ENCODE measurements at regions not wholly inside any gene's neighbourhood (a gene's known extent, or its start where the extent isn't known, plus 50 kb on each side); places are given as distances from the start of the nearest gene placed in this dataset.

DNA sequence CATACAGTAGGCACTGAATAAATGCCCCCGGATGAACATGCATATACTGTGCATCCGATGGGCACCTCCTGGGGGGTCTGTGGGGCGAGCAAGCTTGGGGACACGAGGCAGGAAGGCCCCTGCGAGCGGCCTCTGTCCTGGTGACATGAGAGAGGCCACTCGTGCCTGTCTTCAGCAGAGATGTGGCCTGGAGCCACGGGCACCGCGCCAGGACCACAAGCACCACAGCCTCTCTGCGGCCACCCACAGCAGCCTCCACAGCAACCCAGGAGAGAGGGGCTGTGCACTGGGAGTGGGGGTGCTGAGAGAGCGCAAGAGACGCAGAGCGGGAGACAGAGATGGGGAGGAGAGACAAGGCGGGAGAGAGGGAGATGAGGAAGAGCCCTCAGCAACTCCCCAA lies 118.5 kb downstream of the RFLNA start:
- Histone ChIP-seq H4K20me1 (ENCODE audit: low read depth, low read length) (no peaks in the 10 kb centered on the region), H3K9ac (ENCODE audit: low read length) (no peak overlapping the region), H3K79me2 (ENCODE audit: insufficient read depth, low read length) (no peaks in the 10 kb centered on the region), H3K36me3 (ENCODE audit: low read length) (no peaks in the 10 kb centered on the region), H3K9me3 (ENCODE audit: insufficient read depth, low read length) (no peaks in the 10 kb centered on the region), H3F3A (ENCODE audit: insufficient read depth) (no peaks in the 10 kb centered on the region), H2AFZ (ENCODE audit: low read depth, low read length, severe bottlenecking) (no peak overlapping the region), H3K9me2 (replicated peaks; ENCODE audit: insufficient read depth, low read length) (no peaks in the 10 kb centered on the region), H3K27ac (ENCODE audit: low read depth, low read length) (no peak overlapping the region), H3K27me3 (ENCODE audit: low read length) (no peaks in the 10 kb centered on the region), H3K4me2 (ENCODE audit: low read depth, low read length, poor library complexity, severe bottlenecking) (no peak overlapping the region), H3K4me3 (ENCODE audit: insufficient read depth, low read length, poor library complexity, severe bottlenecking) (no peak overlapping the region)
- TF ChIP-seq EZH2phosphoT487 (conservative IDR thresholded peaks at IDR 0.05; ENCODE audit: low read length), result no peak
- TF ChIP-seq, protein P1, sequence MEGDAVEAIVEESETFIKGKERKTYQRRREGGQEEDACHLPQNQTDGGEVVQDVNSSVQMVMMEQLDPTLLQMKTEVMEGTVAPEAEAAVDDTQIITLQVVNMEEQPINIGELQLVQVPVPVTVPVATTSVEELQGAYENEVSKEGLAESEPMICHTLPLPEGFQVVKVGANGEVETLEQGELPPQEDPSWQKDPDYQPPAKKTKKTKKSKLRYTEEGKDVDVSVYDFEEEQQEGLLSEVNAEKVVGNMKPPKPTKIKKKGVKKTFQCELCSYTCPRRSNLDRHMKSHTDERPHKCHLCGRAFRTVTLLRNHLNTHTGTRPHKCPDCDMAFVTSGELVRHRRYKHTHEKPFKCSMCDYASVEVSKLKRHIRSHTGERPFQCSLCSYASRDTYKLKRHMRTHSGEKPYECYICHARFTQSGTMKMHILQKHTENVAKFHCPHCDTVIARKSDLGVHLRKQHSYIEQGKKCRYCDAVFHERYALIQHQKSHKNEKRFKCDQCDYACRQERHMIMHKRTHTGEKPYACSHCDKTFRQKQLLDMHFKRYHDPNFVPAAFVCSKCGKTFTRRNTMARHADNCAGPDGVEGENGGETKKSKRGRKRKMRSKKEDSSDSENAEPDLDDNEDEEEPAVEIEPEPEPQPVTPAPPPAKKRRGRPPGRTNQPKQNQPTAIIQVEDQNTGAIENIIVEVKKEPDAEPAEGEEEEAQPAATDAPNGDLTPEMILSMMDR (IDR thresholded peaks at IDR 0.05; ENCODE audit: insufficient read depth, low read length, poor library complexity, severe bottlenecking), result no peak

DNA sequence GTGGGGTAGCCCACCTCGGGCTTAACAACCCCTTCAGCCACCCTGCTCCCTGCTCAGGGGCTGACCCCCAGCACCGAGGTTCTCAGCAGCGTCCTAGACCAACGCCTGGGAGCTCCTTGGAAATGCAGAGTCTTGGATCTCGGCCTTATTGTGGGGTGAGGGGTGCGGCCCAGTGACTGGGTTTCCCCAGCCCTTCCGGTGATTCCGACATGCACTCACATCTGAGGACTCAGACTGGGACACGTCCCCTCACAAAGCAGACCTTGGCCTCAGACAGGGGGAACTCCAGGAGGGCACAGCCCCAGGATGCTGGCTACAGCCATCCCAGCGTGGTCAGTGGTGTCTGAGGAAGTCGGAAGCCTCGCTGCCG lies 117.7 kb downstream of the RFLNA start:
- Histone ChIP-seq H3K9me2 (replicated peaks; ENCODE audit: insufficient read depth, low read length) (no peaks in the 10 kb centered on the region), H3K4me3 (ENCODE audit: insufficient read depth, low read length, poor library complexity, severe bottlenecking) (no peak overlapping the region), H3K27ac (ENCODE audit: low read depth, low read length) (no peak overlapping the region), H3K79me2 (ENCODE audit: insufficient read depth, low read length) (no peaks in the 10 kb centered on the region), H3K36me3 (ENCODE audit: low read length) (no peaks in the 10 kb centered on the region), H2AFZ (ENCODE audit: low read depth, low read length, severe bottlenecking) (no peak overlapping the region), H3K9ac (ENCODE audit: low read length) (no peak overlapping the region), H3K27me3 (ENCODE audit: low read length) (no peaks in the 10 kb centered on the region), H3K9me3 (ENCODE audit: insufficient read depth, low read length) (no peaks in the 10 kb centered on the region), H4K20me1 (ENCODE audit: low read depth, low read length) (no peaks in the 10 kb centered on the region), H3F3A (ENCODE audit: insufficient read depth) (no peaks in the 10 kb centered on the region), H3K4me2 (ENCODE audit: low read depth, low read length, poor library complexity, severe bottlenecking) (no peak overlapping the region)
- TF ChIP-seq, protein P1 (IDR thresholded peaks at IDR 0.05; ENCODE audit: insufficient read depth, low read length, poor library complexity, severe bottlenecking), result no peak
- no peak for TF ChIP-seq EZH2phosphoT487 (conservative IDR thresholded peaks at IDR 0.05; ENCODE audit: low read length)

DNA sequence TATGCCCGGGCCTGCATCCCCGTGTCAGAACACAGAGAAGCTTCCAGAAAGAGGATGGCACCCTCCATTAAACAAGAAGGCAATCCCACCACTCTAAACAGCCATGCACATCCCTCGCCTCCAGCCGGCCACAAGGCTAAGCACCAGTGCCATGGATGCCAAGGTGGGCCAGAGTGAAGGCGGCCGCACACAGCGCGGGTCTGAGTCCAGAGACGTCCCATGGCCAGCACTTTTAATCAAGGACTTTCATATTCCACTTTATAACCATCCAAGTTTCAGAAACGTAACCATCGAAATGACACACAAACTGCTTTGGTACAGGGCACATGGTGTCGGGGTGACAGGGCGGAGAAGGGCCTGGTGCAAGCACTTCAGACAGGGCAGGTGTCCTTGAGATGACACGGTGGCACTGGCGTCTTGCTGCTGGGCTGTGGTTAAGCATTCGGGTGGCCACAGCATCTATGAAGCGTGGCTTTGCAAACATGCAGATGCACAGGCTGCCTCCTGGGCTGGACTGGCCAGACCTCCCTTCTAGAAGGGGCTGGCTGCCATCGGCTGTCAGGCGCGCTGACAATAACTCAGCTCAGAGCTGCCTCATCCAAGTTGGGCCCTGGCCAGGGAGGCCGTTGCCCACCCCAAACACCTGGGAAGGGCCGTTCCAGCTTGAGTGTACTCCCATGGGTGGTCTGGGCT lies 117.2 kb downstream of the RFLNA start:
- H3K27me3 ChIP-seq (ENCODE audit: low read length), result no peaks in the 10 kb centered on the region
- no peaks in the 10 kb centered on the region for H4K20me1 ChIP-seq (ENCODE audit: low read depth, low read length)
- no peaks in the 10 kb centered on the region for H3K9me2 ChIP-seq (replicated peaks; ENCODE audit: insufficient read depth, low read length)
- TF ChIP-seq EZH2phosphoT487 (conservative IDR thresholded peaks at IDR 0.05; ENCODE audit: low read length), result no peak
- TF ChIP-seq, protein P1 (IDR thresholded peaks at IDR 0.05; ENCODE audit: insufficient read depth, low read length, poor library complexity, severe bottlenecking), result no peak
- no peak overlapping the region for H3K9ac ChIP-seq (ENCODE audit: low read length)
- H3F3A ChIP-seq (ENCODE audit: insufficient read depth), result no peaks in the 10 kb centered on the region
- no peak overlapping the region for H3K27ac ChIP-seq (ENCODE audit: low read depth, low read length)
- H3K4me2 ChIP-seq (ENCODE audit: low read depth, low read length, poor library complexity, severe bottlenecking), result no peak overlapping the region
- no peaks in the 10 kb centered on the region for H3K79me2 ChIP-seq (ENCODE audit: insufficient read depth, low read length)
- no peaks in the 10 kb centered on the region for H3K36me3 ChIP-seq (ENCODE audit: low read length)
- no peak overlapping the region for H3K4me3 ChIP-seq (ENCODE audit: insufficient read depth, low read length, poor library complexity, severe bottlenecking)
- H2AFZ ChIP-seq (ENCODE audit: low read depth, low read length, severe bottlenecking), result no peak overlapping the region
- no peaks in the 10 kb centered on the region for H3K9me3 ChIP-seq (ENCODE audit: insufficient read depth, low read length)

All from SU-DHL-6 (cell line).